NCI-H510A (cell line): ENCODE measurements at regions not wholly inside any gene's neighbourhood (a gene's known extent, or its start where the extent isn't known, plus 50 kb on each side); places are given as distances from the start of the nearest gene placed in this dataset.
A peak's percentile ranks its signal among the peaks of the same experiment; 100 is the strongest.
"Not testable (repeated sequence)": the region's sequence is repeated elsewhere in the genome, so short reads cannot be mapped to it uniquely, and the experiment has no call there.

Experiments
- DNase-seq: peaks from one replicate; lab custom pipeline; 2025; lab: John Stamatoyannopoulos, UW

DNA sequence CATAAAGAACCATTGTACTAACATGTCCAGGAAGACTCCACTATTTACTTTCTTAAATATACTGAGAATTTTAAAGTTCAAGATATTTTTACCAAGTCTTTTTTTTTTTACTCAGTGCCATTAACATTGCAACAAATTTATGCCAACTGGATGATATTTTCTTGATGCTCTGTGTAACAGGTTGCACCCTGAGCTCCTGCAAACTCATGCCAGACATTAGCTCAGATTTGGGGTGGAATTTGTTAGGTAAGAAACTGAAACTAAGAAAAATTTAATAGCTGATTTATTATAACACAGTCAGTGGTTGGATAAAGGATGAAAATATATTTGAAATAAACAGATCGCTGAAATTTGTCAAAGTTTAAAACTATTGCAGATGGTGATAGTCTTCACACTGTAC is 228.6 kb upstream of the SPHKAP start:
- DNase-seq: no peak

- DNase-seq: no peak
Measured at GRCh38 chr2:228409493-228409892, 228.0 kb upstream of the SPHKAP start.

GRCh38 chr2:228408529-228409227 is 227.2 kb upstream of the SPHKAP start:
- no peak for DNase-seq

- DNase-seq: no peak
Measured at GRCh38 chr2:228407821-228408220, 226.3 kb upstream of the SPHKAP start.

DNA sequence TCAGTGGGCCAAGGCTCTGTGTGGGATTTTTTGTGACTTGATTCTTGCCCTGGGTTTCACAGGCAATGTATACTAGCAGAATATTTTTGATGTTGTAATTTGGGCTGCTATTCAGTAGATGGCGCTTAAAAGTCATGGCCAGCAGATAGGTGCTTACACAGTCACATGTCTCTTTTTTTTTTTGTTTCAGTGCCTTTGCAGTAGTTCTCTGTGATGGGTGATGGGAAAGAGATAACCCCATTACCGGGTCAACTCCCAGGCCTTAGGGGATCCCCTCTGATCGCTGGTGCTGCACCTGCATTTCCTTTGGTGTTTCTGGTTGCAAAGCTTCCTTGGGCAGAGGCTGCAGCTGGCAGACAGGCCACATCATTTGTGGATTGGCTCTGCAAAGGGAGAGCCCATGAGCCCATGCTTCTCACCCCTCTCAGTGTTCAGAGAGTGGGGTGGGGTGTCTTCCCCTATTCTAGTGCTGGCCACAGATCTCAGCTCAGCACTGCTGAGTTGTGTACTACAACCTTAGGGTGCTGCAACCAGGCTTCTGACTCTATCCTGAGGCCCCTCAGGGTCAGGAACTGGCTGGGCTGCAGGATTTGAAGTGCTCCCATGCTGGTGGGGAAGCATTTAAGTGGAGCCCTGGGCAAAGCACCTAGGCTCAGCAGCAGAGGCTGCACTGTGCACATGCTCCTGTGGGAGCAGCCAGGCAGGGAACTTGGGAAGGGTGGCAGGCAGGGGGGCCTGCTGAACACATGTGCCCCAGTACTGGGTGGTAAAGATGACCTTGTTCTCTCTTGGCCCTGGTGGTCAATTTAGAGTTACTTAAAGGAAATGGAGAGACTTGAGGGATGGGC is 219.8 kb upstream of the SPHKAP start:
- no peak for DNase-seq

GRCh38 chr2:228387776-228388175 is 206.3 kb upstream of the SPHKAP start:
- DNase-seq: no peak

DNA sequence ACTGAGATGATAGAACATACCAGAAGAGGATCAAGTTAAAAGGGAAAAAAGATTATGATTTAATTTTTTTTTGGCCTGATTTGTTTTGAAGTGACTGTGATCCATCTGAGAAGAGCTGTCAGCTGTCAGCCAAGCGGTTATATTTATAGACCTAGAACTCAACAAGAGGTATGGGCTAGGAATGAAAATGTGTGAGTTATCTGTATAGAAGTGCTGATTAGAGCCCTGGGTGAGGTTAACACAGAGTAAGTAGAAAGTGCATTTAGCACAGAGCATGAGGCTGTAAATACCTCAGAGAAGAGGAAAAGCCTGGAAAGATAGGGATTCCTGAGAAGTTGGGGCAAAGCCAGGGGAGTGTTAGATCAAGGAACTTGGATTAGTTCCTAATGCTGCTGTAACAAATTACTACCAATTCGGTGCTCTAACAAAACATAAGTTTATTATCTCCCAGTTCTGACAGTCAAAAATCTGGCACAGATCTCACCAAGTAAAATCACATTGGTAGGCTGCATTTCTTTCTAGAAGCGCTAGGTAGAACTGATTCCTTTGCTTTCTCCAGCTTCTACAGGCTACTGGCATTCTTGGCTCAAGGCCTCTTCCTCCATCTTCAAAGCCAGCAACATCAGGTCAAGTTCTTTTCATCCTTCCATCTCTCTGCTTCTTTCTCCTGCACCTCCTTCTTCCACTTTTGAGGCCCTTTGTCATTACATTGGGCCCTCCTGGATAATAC is 197.4 kb upstream of the SPHKAP start:
- no peak for DNase-seq

- DNase-seq: no peak
Measured at GRCh38 chr2:228378233-228378632, 196.7 kb upstream of the SPHKAP start.

DNA sequence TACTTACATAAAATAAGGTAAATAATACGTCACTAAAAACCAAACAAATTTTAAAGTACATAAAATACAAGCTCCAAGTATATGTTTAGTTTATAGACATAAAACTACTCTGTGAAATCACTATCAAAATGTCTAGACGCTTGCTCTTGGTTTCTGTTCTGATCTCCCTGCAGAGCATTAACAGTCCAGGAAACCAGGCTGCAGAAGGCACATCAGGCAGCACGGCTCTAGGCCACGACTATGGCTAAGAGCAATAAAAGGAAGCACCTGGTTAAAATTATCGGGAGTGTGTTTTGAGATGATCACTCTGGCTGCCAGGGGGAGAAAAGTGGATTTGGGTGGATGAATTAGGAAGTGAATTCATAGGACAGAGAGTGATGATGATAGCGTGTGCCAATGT is 196.0 kb upstream of the SPHKAP start:
- DNase-seq: no peak

GRCh38 chr2:228374741-228375140 is 193.3 kb upstream of the SPHKAP start:
- DNase-seq: no peak

DNA sequence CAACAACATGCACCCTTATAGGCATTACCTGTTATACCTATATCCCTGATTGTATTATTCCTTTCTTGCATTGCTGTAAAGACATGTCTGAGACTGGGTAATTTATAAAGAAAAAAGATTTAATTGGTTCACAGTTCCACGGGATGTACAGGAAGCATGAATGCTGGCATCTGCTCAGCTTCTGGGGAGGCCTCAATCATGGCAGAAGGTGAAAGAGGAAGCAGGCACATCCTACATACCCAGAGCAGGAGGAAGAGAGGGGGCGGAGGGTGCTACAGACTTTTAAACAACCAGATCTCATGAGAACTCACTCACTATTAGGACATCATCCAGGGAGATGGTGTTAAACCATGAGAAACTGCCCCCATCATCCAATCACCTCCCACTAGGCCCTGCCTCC is 191.7 kb upstream of the SPHKAP start:
- no peak for DNase-seq

GRCh38 chr2:228372212-228372611 is 190.7 kb upstream of the SPHKAP start:
- DNase-seq: no peak

GRCh38 chr2:228369400-228370031 is 188.0 kb upstream of the SPHKAP start:
- DNase-seq: no peak

DNA sequence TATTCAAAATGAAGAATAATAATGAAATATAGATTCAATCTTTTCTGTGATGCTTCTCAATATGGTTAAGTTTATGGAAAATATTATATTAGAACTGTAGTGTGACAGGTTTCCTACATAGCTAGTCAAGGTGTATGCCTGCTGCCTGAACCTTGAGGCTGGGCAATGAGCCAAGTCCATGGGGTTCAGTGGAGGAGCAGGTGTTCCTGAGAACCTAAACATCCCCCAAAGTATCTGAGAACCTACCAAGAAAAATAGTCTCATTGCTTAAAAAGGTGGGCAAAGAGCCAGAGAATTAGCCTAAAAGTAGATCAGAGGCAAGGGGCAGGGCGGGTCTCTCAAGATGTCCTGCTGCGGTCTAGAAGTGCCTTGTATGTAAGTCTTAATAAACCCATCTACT is 185.9 kb upstream of the SPHKAP start:
- peak; percentile 33 for DNase-seq

DNA sequence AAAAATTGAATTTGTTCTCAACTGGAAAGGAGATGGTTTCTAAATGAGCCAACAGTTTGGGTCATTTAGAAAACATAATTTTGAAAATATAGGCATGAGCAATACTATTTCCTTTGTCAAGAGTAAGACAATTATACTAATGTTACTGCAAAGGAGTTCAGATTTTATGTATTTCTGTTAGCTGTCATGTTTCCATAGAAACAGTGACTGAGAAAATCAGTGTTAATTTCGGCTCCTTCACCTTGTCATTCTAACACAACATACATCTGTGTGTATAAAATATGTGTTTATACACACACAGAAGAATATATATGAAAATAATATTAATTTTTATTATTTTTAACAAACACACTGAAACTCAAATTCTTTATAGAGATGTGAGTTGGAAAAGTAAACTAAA is 178.0 kb upstream of the SPHKAP start:
- no peak for DNase-seq

- no peak for DNase-seq
Measured at GRCh38 chr2:228355897-228356296, 174.4 kb upstream of the SPHKAP start.

GRCh38 chr2:228352980-228353379 is 171.5 kb upstream of the SPHKAP start:
- not testable (repeated sequence) for DNase-seq

- DNase-seq: peak; percentile 10
Measured at GRCh38 chr2:228352048-228352447, 170.6 kb upstream of the SPHKAP start.

DNA sequence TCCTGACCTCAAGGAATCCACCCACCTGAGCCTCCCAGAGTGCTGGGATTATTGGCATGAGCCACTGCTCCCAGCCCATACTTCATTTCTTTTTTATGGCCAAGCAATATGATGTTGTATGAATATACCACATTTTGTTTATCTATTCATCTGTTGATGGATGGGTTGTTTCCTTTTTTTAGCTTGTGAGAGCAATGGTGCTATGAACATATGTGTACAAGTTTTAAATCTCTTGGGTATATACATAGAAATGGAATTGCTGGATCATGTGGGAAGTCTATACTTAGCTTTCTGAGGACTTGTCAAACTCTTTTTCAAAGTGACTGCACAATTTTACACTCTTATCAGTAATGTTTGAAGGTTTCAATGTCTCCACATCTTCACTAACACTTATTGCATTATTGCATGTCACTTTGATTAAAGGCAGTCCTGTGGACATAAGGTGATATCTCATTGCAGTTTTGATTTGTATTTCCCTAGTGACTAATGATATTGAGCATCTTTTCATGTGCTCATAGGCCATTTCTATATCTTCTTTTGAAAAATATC is 167.1 kb upstream of the SPHKAP start:
- no peak for DNase-seq

DNA sequence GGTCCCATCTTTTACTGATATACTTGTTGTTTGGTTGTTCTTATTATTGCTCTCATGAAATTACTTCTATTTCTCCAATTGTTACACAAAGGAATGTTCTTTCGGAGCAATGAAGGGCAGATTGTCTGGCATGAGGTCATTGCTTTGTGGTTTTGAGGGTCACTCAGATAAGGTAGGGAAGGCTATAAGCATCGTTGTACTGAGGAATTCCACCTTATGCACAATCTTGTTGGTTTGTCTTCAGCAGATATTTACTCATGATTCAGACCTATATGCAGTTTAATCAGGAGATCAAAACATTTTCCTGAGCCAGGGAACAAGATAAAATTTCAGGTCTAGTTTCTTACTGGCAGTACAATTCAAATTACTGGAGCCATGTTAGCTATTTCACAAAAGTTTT is 163.0 kb upstream of the SPHKAP start:
- no peak for DNase-seq

- DNase-seq: no peak
Measured at GRCh38 chr2:228339525-228339924, 158.0 kb upstream of the SPHKAP start.

DNA sequence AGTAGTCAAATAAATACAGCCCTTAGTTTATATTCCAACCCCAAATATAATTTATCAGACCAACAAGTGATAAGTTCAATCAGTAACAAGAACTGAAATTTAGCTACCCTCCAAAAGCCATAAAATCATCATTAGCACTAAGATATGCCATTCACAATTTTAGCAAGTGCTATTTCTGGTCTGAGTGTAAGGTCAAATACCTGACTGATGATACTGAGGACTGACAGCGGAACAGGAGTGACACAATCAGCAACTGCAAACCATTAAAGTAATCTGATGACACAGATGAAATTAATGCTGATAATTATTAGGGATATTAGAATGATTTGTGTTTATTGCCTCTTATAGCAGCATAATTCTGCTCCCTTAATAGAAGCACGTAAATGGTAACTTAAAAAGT is 152.7 kb upstream of the SPHKAP start:
- no peak for DNase-seq
